HEK293 (cell line): ENCODE measurements at regions not wholly inside any gene's neighbourhood (a gene's known extent, or its start where the extent isn't known, plus 50 kb on each side); places are given as distances from the start of the nearest gene placed in this dataset.

Experiments
- KLF10 ChIP-seq: fragments of 450-650 bp; IDR thresholded peaks from 2 replicates; pipeline ENCODE4 v1.5.1; 2018; ENCODE audit warnings: missing biosample characterization, mild to moderate bottlenecking, missing genetic modification characterization
- TCF7L2 ChIP-seq: IDR thresholded peaks from 2 replicates; pipeline ENCODE4 v1.6.1; 2011; ENCODE audit warnings: low read depth, mild to moderate bottlenecking, inconsistent platforms, low read length, moderate library complexity, borderline replicate concordance

- TF ChIP-seq TCF7L2 (no peak), KLF10 (tag by site-specific recombination) (no peak)
Measured at GRCh38 chr10:52992567-52992966, 220.0 kb upstream of the MBL2 start.
